HG03575 (cell line): ENCODE measurements at regions not wholly inside any gene's neighbourhood (a gene's known extent, or its start where the extent isn't known, plus 50 kb on each side); places are given as distances from the start of the nearest gene placed in this dataset.
"Not testable (repeated sequence)": the region's sequence is repeated elsewhere in the genome, so short reads cannot be mapped to it uniquely, and the experiment has no call there.

Experiments used
- ATAC-seq: cut with Tn5 transposase; IDR thresholded peaks from one replicate; pipeline ENCODE4 v1.9.1; 2021; ENCODE audit not compliant: unreplicated experiment, insufficient number of reproducible peaks, low FRiP score; ENCODE audit errors: extremely low read depth

DNA sequence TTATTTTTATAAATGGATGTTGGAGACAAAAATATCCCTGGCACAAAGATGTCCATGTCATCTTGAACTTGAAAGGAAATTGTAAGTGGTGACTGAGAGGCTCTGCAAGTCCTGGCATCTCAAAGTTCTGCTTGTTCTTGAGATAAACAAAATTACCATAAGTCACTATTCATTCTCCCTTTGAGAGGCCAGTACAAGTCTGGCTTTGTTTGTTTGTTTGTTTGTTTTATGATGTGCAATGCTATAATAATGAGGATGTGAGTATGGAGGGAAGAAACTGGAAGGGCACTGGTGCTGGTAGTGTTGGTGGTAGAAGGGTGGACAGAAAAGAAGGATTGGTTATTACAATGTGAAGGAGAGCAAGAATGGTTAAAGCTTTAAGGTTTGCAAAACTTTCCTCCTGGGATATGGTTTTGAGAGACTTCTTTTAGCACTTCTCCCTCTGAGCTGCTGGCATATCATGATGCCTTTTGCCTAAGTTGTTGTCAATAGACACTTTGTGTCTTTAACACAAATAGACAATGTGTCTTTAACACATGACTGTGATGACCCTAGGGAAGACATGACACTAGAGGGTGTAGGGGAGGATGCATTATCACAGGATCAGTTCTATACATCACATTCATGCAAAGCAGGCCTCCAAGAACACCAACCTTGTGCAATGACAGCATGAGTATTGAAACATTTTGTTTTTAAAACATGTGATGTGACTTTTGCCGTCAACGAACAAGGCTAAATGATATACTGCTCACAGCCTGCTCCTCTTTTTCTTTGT is 880.5 kb upstream of the GOT2 start:
- no peak for ATAC-seq

DNA sequence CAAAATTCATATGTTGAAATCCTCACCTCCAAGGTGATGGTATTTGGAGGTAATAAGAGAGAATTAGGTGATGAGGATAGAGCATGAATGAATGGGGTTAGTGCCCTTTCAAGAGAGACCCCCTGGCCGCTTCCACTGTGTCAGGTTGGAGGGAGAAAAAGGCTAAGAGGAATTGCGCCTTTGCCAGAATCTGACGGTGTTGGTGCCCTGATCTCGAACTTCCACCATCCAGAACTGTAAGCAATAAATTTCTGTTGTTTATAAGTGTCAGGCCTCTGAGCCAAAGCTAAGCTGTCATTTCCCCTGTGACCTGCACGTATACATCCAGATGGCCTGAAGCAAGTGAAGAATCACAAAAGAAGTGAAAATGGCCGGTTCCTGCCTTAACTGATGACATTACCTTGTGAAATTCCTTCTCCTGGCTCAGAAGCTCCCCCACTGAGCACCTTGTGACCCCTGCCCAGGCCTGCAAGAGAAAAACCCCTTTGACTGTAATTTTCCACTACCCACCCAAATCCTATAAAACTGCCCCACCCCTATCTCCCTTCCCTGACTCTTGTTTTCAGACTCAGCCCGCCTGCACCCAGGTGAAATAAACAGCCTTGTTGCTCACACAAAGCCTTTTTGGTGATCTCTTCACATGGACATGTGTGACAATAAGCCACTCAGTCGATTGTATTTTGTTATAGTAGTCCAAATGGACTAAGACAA is 878.9 kb upstream of the GOT2 start:
- ATAC-seq, result not testable (repeated sequence)

DNA sequence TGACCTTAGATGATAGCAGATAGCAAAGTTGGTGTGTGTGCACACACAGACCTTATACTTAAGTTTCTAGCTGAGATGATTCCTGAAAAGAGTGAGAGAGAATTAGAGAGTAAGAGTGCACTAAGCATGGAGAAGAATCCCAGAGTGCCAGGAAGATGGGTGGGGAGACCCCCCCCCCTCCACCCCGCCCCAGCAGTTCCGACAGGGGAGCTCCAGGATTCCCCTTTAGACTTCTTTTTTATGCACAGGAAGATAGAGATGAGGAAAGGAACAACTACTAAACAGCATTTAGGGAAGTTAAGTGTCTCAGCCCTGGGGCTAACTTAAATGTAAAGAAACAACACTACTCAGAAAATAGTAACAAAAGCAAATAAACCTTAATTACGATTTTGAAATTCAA is 878.0 kb upstream of the GOT2 start:
- ATAC-seq, result no peak

DNA sequence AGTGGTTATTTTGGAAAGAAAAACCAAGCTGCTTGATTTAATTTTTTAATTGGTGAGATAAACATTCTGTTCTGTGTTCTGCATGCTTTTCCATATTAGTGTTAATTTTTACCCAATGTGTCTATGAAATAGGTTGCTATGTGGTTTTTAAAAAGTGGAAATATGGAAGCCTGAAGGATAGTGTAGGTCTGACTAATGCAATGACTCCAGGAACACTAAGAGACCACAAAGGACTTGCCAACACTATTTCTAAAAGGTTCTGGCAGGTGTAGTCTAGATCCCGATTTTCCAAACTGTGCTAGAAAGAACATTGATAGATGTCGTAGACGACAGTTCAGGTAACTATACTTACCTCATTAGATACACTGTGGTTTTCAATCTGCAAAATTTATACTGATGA is 877.4 kb upstream of the GOT2 start:
- ATAC-seq, result no peak

DNA sequence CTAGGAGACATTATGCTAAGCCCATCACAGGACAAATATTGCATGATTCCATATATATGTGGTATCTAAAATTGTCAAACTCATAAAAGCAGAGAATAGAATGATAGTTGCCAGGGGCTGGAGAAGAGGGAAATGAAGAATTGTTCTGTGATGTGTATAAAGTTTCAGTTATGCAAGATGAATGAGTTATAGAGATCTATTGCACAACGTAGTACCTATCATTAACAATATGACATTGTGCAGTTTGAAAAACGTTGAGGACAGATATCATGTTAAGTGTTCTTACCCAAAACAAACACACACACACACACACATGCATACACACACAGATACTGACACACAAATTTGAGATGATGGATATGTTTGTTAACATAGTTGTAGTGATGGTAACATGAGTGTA is 871.6 kb upstream of the GOT2 start:
- no peak for ATAC-seq

DNA sequence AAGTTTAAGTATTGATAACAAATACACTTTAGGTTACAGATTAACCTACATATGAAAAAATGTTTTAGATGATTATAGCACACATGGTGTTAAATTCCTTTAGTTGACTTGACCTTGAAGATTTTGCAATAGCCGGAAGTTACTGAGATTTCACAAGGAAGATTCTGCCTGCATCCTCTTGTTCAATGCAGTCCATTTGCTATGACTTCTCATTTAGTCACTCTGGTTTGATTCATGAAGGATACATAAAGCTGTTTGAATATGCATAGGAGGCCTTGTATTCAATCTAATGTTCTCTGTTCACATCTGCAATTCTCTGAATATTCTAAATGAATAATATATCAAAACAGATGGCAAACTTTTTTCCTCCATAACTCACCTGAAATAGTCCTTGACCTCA is 870.2 kb upstream of the GOT2 start:
- ATAC-seq, result no peak

DNA sequence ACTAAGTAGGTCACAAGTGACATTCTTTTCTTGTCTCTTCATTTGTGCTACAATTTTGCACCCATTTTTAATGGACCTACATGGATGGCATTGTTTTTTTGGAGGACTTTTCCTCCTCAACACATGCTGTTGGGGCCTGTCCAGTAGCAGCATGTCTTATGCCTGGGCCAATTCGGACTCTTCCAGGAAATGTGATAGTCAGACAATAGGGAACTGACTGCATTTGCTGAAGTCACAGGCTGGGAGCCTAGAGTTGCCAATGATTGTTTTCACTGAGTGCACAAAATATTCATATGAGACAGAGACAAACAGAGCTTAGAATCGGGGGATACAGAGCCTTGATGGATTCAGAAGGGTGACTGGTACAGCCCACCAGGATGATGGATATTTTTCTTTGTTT is 867.3 kb upstream of the GOT2 start:
- ATAC-seq, result no peak

DNA sequence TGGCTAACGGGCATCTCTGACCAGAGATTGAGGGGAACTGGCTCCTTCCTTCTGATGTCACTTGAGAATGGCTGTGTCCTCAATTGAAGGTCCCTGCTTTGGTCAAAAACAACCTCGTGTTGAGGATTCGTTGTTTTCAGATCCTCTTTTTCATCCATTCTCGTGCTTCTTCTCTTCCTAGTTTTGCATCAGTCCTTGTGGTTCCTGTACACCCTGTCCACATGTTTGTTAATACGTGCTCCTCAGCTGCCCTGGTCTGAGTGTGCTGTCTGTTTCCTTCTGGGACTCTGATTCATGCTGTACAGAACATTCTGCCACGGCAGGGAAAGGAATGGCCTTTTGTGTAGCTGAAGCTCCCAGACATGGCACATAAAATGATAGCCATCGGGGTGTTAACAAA is 863.2 kb upstream of the GOT2 start:
- ATAC-seq, result no peak

DNA sequence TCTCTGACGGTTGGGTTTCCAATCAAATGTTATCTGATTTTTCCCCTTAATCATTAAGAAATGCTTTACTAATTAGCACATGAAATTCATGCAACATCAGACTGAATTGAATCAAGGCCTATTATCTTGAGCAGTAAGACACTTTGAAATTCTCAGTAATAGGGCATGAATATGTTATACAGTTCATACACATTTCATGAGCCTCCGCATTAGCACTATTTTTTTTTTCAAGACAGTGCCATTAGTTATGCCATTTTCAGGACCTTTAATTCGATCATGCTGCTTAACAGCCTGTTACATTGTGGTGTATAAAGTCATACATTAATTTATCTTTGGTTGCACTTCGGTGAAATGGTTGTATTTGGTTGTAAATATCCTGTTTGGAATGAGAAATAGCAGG is 862.6 kb upstream of the GOT2 start:
- no peak for ATAC-seq

DNA sequence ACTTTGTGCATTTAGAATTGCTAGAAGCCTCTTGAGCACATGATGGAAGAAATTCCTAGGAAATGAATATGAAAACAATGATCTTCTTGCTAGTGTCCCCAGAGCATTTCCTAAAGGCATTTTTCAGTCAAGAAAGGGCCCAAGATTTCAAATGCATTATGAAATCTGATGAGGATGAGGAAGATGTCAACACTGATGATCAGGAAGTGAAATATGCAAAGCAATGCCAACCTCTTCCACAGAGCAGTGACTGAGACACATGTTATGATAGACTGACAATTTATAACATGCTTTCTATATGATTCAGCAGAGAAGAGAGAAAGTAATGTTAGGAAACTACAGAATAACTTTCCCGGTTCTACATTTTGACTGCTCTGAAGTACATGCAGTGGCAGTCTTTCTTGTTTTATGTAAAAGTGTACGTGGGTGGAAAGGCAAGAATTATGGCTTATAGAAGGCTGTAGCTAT is 859.1 kb upstream of the GOT2 start:
- ATAC-seq, result no peak

DNA sequence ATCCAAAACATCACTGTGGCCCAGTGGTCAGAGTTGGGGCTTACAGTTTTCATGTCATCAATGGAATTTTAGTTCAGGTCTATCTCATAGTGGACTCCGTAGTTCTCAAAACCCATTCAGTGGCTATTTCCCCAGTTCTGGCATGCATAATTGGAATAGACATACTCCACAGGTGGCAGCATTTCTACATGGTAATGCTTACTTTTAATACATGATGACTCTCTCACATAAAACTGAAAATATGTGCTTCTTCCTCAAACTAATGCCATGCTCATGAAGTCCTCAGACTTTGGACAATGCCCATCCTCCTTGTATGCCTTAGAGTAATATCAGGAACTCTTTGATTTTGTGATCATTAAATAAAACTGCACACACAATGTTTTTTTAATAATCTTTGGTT is 857.4 kb upstream of the GOT2 start:
- no peak for ATAC-seq

DNA sequence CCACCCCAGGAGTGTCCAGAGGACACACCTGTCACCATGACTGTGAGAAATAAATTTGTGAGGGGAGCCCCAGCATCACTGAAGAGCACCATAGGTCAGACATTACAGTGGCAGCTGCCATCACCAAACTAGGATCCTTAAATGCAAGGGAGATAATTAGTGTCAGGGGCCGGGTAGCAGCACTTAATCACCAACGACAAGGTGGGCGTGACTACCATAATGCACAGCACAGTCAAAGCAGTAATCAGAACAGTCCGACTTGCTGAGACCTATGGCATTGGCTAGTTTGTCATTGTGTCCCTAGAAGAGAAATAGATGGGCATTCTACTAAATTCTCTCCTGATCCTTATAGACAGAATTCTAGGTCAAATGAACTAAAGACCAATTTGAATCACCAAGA is 856.7 kb upstream of the GOT2 start:
- ATAC-seq, result no peak

DNA sequence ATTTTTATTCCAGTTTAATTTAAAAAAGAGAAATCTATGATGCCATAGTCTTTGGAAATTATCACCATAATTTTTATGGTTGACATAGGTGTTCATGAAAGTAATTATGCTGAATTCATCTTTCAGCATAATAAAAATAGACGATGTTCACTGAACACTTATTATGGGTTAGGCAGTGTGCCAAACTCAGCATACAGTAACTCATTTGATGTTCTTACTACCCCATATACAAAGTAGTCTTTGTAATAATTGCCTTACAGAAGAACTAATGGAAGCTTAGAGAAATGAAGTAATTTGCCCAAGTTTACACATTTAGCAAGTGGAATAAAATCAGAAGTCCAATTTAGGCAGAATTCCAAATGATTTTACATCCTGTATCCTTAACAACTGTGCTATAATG is 852.2 kb upstream of the GOT2 start:
- ATAC-seq, result no peak

DNA sequence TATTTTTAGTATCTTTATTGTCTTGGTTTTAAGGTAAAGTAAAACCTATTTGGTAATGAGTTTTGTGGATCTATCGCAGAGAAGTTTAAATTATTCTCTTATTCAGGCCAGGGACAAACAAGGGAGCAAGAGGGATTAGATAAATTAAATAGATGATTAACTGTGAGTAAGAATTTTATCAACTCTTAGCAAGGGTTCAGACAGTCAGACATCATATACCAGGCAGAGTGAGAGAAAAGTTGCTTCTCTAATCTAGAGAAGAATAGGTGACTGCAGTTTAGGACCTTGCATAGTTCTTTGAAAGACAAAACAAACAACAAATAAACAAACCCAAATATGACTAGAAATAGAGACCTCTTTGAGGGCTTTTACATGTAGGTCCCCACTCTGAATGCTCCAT is 840.2 kb upstream of the GOT2 start:
- ATAC-seq, result no peak

DNA sequence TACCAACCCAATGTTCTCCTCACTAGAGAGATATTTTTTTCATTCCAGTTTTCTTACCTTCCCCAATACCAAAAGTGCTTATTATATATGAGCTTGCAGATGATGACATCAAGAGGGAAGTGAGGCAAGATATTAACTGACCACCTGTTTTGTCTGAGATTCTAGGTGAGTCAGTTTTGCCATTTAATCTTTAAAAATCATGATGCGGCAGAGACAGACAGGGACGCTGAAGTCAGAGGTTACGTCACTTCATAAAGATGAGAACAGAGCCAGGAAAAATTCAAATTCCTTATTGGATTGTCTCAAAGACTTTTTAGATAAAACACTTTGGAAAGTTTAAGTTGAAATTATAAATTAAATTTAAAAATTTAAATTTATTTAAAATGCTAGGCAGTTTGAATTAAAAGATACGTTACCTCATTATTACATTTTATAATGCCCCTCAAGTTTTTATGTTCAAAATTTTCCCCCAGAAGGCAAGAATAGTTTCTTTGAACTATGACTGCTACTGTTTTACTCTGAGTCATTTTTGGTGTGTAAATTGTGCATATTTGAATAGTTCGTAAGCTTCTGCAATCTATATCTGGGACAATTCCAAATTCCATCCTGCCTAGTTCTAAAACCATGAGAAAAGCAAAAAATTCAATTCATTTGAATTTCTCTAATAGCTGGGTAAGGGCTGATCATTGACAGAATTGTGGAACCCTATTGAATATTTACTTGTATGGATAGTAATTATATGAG is 839.6 kb upstream of the GOT2 start:
- ATAC-seq, result no peak

DNA sequence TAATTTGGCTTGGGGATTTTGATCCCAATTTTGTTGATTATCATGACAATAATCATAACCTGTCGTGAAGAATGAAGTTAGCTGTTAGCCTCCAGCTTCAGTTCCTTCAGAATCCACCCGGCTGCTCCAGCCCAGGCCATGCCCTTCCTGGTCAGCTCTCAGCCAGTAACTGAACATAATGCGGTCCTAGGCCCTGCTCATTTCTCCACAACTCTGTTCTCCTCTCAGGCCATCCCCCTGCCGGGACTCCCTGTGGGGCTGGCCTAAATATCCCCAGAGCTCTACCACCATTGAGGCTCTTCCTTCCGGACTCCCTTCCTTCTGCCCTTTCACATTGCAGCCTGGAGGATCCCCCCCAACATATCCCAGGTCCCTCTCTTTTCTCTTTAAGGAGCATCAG is 833.4 kb upstream of the GOT2 start:
- no peak for ATAC-seq

DNA sequence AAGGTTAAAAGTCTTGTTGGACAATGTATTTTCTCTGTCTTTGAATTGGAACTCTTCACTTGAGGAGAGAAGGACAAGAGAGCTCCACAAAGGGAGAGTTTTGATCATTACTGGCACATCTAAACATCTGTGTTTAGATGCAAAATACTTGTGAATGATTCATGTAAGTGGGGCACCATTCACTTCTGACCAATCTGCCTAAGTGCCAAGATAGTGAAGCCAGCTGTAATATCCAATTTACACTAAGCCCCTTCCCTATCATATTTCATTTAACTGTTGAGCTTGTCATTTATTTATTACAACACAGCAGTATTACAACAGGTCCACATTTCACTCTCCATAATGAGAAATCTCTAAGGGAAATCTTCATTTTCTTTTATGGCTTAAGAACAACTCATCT is 832.3 kb upstream of the GOT2 start:
- no peak for ATAC-seq

DNA sequence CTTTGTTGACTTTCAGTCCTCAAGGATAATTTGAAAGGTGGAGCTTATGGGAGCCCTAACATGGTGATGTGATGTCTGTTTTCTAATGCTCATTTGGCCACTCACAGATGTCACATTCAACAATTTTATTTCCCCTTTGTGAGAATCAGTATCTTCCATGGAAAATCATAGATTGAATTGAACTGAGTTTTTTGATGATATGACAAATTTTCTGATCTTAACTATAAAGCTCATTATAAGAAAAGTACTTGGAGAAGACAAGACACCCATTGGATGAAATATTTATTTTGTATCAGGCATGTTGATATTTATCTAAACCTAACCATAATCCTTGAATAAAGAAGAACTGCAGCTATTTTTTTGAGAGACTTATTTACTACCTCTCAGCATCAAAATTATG is 824.6 kb upstream of the GOT2 start:
- no peak for ATAC-seq

DNA sequence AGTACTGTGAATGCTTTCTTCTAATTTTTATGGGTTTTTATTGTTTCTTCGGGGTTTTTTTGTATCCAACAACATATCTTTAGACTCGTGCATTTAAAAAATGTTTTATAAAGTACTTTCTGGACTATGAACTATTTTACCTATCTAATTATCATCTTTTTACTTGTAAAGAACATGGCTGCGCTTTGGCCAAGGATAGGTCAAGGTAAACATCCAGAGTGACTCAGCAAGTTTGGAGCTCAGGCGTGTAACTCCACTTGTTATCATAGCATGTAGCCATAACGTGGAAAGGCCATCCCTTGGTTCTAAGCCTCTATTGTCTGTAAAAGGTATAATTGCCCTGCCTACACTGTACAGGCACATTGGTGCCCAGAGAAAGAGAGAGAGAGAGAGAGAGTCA is 818.0 kb upstream of the GOT2 start:
- ATAC-seq, result no peak

DNA sequence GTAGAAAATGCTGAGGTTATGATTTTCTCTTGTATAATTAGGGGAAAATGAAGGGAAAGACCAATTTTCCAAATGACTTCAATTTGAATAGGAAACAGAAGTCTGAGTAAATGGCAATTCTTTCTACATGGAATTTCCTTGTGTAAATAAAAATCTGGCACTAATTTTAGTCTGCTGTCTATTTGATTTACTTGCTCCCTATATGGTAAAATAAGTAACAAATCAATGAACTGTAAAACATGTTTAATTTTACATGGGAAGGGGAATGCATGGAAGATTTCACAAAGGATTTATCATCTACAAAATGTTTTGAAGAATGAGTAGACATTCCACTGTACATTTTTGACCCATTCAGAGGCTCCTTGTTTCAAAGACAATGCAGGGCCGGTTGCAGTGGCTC is 811.6 kb upstream of the GOT2 start:
- ATAC-seq, result no peak
